ENCODE measurements at regions not wholly inside any gene's neighbourhood (a gene's known extent, or its start where the extent isn't known, plus 50 kb on each side); places are given as distances from the start of the nearest gene placed in this dataset.

GRCh38 chr5:3060283-3060682 lies 308.8 kb upstream of the IRX2 start:
- ATAC-seq (ENCODE audit: insufficient read depth, low read depth) (no peak), DNase-seq (no peak)
- Histone ChIP-seq H3K4me3 (ENCODE audit: low read depth in 1 of 2, low read length in 2 of 2) (no peak overlapping the region), H3K9me3 (ENCODE audit: insufficient read depth, low read length, severe bottlenecking) (peaks cover 2% of the 10 kb centered on the region), H3K4me1 (ENCODE audit: insufficient read depth, low read length) (no peaks in the 10 kb centered on the region), H3K4me2 (ENCODE audit: insufficient read depth, low read length) (no peak overlapping the region), H2AFZ (ENCODE audit: low read depth, low read length) (no peak overlapping the region), H3K27ac (ENCODE audit: low read length) (no peak overlapping the region), H3K9ac (ENCODE audit: low read depth, low read length) (no peak overlapping the region), H3K36me3 (ENCODE audit: insufficient read depth, low read length) (no peaks in the 10 kb centered on the region), H3K27me3 (ENCODE audit: insufficient read depth, low read length, poor library complexity) (no peaks in the 10 kb centered on the region), H4K20me1 (ENCODE audit: insufficient read depth, low read length) (no peaks in the 10 kb centered on the region), H3K79me2 (ENCODE audit: insufficient read depth, low read length) (no peaks in the 10 kb centered on the region)
- TF ChIP-seq EZH2 (IDR thresholded peaks at IDR 0.05; ENCODE audit: borderline replicate concordance, low read depth, low read length, severe bottlenecking) = no peak
- no peak for TF ChIP-seq CTCF (IDR thresholded peaks at IDR 0.05; ENCODE audit: borderline replicate concordance, extremely low read depth, low read length, poor library complexity, severe bottlenecking)

- no peak overlapping the region for H2AFZ ChIP-seq (ENCODE audit: low read depth, low read length)
- no peak for TF ChIP-seq CTCF (IDR thresholded peaks at IDR 0.05; ENCODE audit: borderline replicate concordance, extremely low read depth, low read length, poor library complexity, severe bottlenecking)
- TF ChIP-seq EZH2 (IDR thresholded peaks at IDR 0.05; ENCODE audit: borderline replicate concordance, low read depth, low read length, severe bottlenecking) = no peak
Measured at GRCh38 chr5:3059488-3059887, 308.0 kb upstream of the IRX2 start.

GRCh38 chr5:3058942-3059341 lies 307.5 kb upstream of the IRX2 start:
- Histone ChIP-seq H3K27ac (ENCODE audit: low read length) (no peak overlapping the region), H3K4me1 (ENCODE audit: insufficient read depth, low read length) (no peaks in the 10 kb centered on the region), H3K4me2 (ENCODE audit: insufficient read depth, low read length) (no peak overlapping the region), H3K36me3 (ENCODE audit: insufficient read depth, low read length) (no peaks in the 10 kb centered on the region), H3K4me3 (ENCODE audit: low read depth in 1 of 2, low read length in 2 of 2) (no peak overlapping the region), H3K27me3 (ENCODE audit: insufficient read depth, low read length, poor library complexity) (no peaks in the 10 kb centered on the region), H3K9ac (ENCODE audit: low read depth, low read length) (no peak overlapping the region), H2AFZ (ENCODE audit: low read depth, low read length) (no peak overlapping the region), H4K20me1 (ENCODE audit: insufficient read depth, low read length) (no peaks in the 10 kb centered on the region), H3K9me3 (ENCODE audit: insufficient read depth, low read length, severe bottlenecking) (peaks cover 2% of the 10 kb centered on the region), H3K79me2 (ENCODE audit: insufficient read depth, low read length) (no peaks in the 10 kb centered on the region)
- no peak for TF ChIP-seq CTCF (IDR thresholded peaks at IDR 0.05; ENCODE audit: borderline replicate concordance, extremely low read depth, low read length, poor library complexity, severe bottlenecking)
- no peak for TF ChIP-seq EZH2 (IDR thresholded peaks at IDR 0.05; ENCODE audit: borderline replicate concordance, low read depth, low read length, severe bottlenecking)
- ATAC-seq (ENCODE audit: insufficient read depth, low read depth) = no peak
- DNase-seq = no peak

More at GRCh38 chr5:3059488-3059887, 308.0 kb upstream of the IRX2 start:
- H3K4me1 ChIP-seq (ENCODE audit: insufficient read depth, low read length) = no peaks in the 10 kb centered on the region
- no peak overlapping the region for H3K4me3 ChIP-seq (ENCODE audit: low read depth in 1 of 2, low read length in 2 of 2)
- no peak overlapping the region for H3K9ac ChIP-seq (ENCODE audit: low read depth, low read length)
- peaks cover 2% of the 10 kb centered on the region for H3K9me3 ChIP-seq (ENCODE audit: insufficient read depth, low read length, severe bottlenecking)
- no peaks in the 10 kb centered on the region for H3K27me3 ChIP-seq (ENCODE audit: insufficient read depth, low read length, poor library complexity)
- H4K20me1 ChIP-seq (ENCODE audit: insufficient read depth, low read length) = no peaks in the 10 kb centered on the region
- H3K27ac ChIP-seq (ENCODE audit: low read length) = no peak overlapping the region
- no peak for DNase-seq
- H3K4me2 ChIP-seq (ENCODE audit: insufficient read depth, low read length) = no peak overlapping the region
- no peaks in the 10 kb centered on the region for H3K79me2 ChIP-seq (ENCODE audit: insufficient read depth, low read length)
- no peaks in the 10 kb centered on the region for H3K36me3 ChIP-seq (ENCODE audit: insufficient read depth, low read length)
- no peak for ATAC-seq (ENCODE audit: insufficient read depth, low read depth)

GRCh38 chr5:3056866-3057265 lies 305.4 kb upstream of the IRX2 start:
- Histone ChIP-seq H3K79me2 (ENCODE audit: insufficient read depth, low read length) (no peaks in the 10 kb centered on the region), H3K27me3 (ENCODE audit: insufficient read depth, low read length, poor library complexity) (no peaks in the 10 kb centered on the region), H3K9me3 (ENCODE audit: insufficient read depth, low read length, severe bottlenecking) (peaks cover 2% of the 10 kb centered on the region), H2AFZ (ENCODE audit: low read depth, low read length) (no peak overlapping the region), H3K27ac (ENCODE audit: low read length) (no peak overlapping the region), H3K4me2 (ENCODE audit: insufficient read depth, low read length) (no peak overlapping the region), H4K20me1 (ENCODE audit: insufficient read depth, low read length) (no peaks in the 10 kb centered on the region), H3K4me3 (ENCODE audit: low read depth in 1 of 2, low read length in 2 of 2) (no peak overlapping the region), H3K36me3 (ENCODE audit: insufficient read depth, low read length) (no peaks in the 10 kb centered on the region), H3K9ac (ENCODE audit: low read depth, low read length) (no peak overlapping the region), H3K4me1 (ENCODE audit: insufficient read depth, low read length) (no peaks in the 10 kb centered on the region)
- ATAC-seq (ENCODE audit: insufficient read depth, low read depth) = no peak
- TF ChIP-seq CTCF (IDR thresholded peaks at IDR 0.05; ENCODE audit: borderline replicate concordance, extremely low read depth, low read length, poor library complexity, severe bottlenecking) (no peak), EZH2 (IDR thresholded peaks at IDR 0.05; ENCODE audit: borderline replicate concordance, low read depth, low read length, severe bottlenecking) (no peak)
- DNase-seq = no peak

All from DND-41 (cell line).